Fibroblast of lung (primary cell): ENCODE measurements at regions not wholly inside any gene's neighbourhood (a gene's known extent, or its start where the extent isn't known, plus 50 kb on each side); places are given as distances from the start of the nearest gene placed in this dataset.

Experiments used
- CTCF ChIP-seq, 2 donors: IDR thresholded peaks in 1 of 2; conservative IDR thresholded peaks in 1 of 2; 1 replicate in 1 of 2; 2 replicates in 1 of 2; pipeline ENCODE4 v1.5.1; 2011 to 2012; ENCODE audit warnings: low read length in 2 of 2, control low read depth in 1 of 2, inconsistent platforms in 1 of 2, low read depth in 1 of 2, mild to moderate bottlenecking in 1 of 2
- EZH2 ChIP-seq: IDR thresholded peaks from 2 replicates; pipeline ENCODE4 v1.5.1; 2012; ENCODE audit warnings: low read length, control low read depth, mild to moderate bottlenecking; ENCODE audit errors: missing control alignments

GRCh38 chr12:128103152-128103551 is 163.8 kb upstream of the TMEM132C start:
- no peak for TF ChIP-seq CTCF (conservative IDR thresholded peaks at IDR 0.05 in 1 of 2, IDR thresholded peaks at IDR 0.05 in 1 of 2; ENCODE audit: low read depth in 1 of 2, low read length in 2 of 2)
- TF ChIP-seq EZH2, result no peak
